GM12891 (cell line): ENCODE measurements at regions not wholly inside any gene's neighbourhood (a gene's known extent, or its start where the extent isn't known, plus 50 kb on each side); places are given as distances from the start of the nearest gene placed in this dataset.

Source experiments
- PAX5 ChIP-seq: IDR thresholded peaks from 2 replicates; pipeline ENCODE4 v1.6.1; 2011; ENCODE audit warnings: low read length, moderate library complexity, mild to moderate bottlenecking; ENCODE audit not compliant: insufficient read depth, severe bottlenecking
- POLR2A ChIP-seq: IDR thresholded peaks from 2 replicates; pipeline ENCODE4 v1.6.1; 2011; ENCODE audit warnings: low read depth, low read length, control low read depth
- POLR2AphosphoS5 ChIP-seq: IDR thresholded peaks from 2 replicates; pipeline ENCODE4 v1.6.1; 2011; ENCODE audit warnings: low read depth, low read length, control low read depth
- POU2F2 ChIP-seq: IDR thresholded peaks from 2 replicates; pipeline ENCODE4 v1.6.1; 2011; ENCODE audit warnings: low read depth, mild to moderate bottlenecking, control low read depth, low read length, moderate library complexity
- SPI1 ChIP-seq: IDR thresholded peaks from 2 replicates; pipeline ENCODE4 v1.6.1; 2011; ENCODE audit warnings: low read depth, low read length, control low read depth
- TAF1 ChIP-seq: IDR thresholded peaks from 2 replicates; pipeline ENCODE4 v1.6.1; 2011; ENCODE audit warnings: low read depth, low read length, control low read depth

- TF ChIP-seq POLR2A (no peak), POLR2AphosphoS5 (no peak), SPI1 (no peak), PAX5 (no peak), TAF1 (no peak), POU2F2 (no peak)
These were observed 120.1 kb downstream of the TWIST2 start for GRCh38 chr2:238967978-238968360.
